ENCODE measurements at regions not wholly inside any gene's neighbourhood (a gene's known extent, or its start where the extent isn't known, plus 50 kb on each side); places are given as distances from the start of the nearest gene placed in this dataset.

DNA sequence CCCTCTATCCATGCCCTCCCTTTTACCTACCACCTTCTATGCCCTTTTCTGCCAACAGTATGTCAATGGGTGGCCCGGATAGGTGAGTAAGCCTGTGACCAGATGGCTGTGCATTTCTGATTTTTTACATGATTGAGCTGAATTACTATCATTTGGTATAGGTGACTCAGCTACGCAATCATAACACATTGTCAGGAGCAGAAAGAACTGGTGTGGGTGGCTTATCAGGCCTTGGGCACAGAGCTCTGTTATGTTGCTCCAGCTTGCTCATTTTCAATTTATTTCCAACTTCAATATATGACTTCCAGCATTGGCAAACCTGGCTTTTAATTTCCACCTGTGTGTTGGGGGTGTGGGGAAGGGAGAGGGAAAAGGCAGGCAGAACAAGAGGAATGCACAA is 86.6 kb upstream of the AGBL1 start:
- TF ChIP-seq, protein P1, sequence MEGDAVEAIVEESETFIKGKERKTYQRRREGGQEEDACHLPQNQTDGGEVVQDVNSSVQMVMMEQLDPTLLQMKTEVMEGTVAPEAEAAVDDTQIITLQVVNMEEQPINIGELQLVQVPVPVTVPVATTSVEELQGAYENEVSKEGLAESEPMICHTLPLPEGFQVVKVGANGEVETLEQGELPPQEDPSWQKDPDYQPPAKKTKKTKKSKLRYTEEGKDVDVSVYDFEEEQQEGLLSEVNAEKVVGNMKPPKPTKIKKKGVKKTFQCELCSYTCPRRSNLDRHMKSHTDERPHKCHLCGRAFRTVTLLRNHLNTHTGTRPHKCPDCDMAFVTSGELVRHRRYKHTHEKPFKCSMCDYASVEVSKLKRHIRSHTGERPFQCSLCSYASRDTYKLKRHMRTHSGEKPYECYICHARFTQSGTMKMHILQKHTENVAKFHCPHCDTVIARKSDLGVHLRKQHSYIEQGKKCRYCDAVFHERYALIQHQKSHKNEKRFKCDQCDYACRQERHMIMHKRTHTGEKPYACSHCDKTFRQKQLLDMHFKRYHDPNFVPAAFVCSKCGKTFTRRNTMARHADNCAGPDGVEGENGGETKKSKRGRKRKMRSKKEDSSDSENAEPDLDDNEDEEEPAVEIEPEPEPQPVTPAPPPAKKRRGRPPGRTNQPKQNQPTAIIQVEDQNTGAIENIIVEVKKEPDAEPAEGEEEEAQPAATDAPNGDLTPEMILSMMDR (IDR thresholded peaks at IDR 0.05; ENCODE audit: low read depth, low read length) = no peak
- no peak for TF ChIP-seq EZH2phosphoT487 (IDR thresholded peaks at IDR 0.05; ENCODE audit: low read depth)
